ENCODE measurements at regions not wholly inside any gene's neighbourhood (a gene's known extent, or its start where the extent isn't known, plus 50 kb on each side); places are given as distances from the start of the nearest gene placed in this dataset.
A peak's percentile ranks its signal among the peaks of the same experiment; 100 is the strongest.
"Not testable (repeated sequence)": the region's sequence is repeated elsewhere in the genome, so short reads cannot be mapped to it uniquely, and the experiment has no call there.

- no peak for DNase-seq
Measured at GRCh38 chr4:134145369-134145768, 56.2 kb downstream of the PABPC4L start.

GRCh38 chr4:134144337-134144736 lies 57.3 kb downstream of the PABPC4L start:
- no peak for DNase-seq

DNA sequence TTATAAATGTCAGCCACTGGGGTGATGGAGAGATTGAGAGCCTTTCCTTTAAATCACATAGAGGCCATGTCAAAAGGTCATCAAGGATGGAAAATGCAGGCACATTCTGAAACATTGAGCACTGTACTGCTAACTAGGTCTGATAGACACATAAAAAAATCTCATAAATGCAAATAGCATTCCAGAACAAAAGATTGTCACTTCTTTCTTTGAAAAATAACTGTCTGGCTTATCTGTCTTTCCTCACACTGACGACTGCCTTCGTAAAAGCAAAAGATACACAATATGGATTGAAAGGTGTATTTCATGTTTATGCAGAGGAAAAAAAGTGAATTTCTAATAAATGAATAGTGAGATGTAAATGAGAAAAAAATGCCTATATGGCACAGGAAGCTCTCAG lies 59.9 kb downstream of the PABPC4L start:
- no peak for DNase-seq

DNA sequence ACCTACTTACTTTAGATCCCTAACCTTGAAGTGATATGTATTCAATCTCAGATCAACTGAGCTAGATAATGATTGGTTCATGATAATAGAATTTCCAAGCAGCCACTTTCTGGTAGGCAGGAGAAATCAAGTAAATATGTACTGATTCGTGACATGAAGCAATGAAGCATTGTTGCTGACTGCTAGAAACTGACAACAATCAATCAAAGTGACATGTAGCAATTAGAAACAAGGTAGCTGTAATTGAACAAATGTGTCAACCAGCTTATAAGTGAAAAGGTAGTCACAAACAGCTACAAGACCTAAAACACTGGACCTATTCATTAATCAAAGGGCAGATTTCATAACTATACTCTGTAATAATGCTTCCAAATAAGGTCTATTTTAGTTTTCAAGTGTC lies 62.4 kb downstream of the PABPC4L start:
- no peak for DNase-seq

GRCh38 chr4:134132086-134132783 lies 69.4 kb downstream of the PABPC4L start:
- no peak for DNase-seq

GRCh38 chr4:134126955-134127354 lies 74.6 kb downstream of the PABPC4L start:
- DNase-seq: no peak

DNA sequence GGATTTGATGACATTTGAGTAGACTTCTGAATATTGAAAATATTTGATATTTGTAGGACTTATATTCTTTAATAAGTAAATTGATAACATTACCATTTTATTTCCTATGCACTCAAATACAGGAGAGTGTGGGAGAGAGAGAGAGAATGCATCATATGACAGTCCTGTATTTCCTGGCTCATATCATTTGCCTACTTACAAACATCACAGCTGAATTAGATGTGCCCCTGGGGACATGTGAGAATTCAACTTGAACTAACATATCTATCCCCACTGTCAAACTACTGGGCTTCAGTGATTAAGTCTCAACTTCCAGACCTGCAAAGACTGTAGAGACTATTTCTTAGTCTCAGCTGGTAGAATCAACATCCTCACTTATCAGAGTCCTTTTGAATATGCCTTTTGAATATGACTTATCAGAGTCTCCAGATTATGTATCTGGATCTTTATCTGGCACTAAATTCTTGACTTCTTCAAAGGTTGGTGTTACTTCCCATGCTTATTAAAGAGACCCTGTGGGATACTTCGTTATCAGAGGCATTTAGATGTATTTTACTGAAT lies 75.5 kb downstream of the PABPC4L start:
- DNase-seq: no peak

GRCh38 chr4:134122903-134123302 lies 78.7 kb downstream of the PABPC4L start:
- DNase-seq: no peak

DNA sequence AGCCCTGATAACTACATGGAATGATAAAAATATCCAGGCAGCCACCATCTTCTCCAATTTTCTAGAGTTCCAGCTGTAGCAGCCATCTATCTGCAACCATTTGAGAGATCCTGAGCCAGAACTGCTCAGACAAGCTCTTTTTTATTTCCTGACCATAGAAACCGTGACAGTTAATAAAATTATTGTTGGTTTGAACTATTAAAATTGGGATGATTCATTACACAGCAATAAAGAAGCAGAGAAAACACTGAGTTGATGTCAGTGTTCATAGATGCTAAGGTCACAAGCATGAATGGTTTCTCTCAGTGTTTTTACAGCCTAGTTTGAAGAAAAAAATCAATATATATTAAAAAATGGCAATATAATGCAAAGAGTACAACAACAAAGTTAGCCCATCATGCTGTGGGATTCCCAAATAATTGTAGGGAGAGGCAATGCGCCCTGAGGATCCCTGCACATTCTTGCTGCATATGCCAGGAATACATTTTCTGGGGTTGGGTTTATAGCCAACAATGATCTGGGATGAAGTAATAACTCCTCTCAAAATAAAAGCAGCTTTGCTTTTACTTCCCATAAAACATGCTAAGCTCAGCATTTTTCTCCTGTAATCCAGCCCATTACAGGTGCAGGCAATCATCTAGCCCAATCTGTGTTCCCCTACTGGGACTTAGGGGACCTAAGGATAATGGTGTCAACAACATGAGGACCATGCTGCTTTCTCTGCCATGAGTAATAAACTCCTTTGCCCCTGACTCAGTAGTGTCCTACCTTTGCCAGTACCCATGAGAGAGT lies 84.0 kb downstream of the PABPC4L start:
- no peak for DNase-seq

DNA sequence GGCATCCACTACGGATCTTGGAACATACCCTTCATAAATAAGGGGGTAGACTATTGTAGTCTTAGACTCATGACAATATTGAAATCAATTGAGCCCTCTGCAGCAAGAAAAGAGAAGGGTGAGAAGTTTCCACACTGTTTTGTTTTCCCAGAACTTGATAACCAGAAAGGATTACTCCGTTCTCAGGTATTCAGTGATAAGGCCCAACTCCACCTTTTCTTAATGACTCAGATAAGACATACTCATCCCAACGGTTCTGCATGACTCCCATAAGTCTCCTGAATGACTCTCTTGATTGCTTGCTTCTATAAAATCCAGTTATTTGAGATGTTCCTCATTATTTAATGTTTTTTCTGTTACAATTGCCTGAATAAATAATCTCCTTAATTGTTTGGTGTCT lies 111.7 kb downstream of the PABPC4L start:
- DNase-seq: no peak

- DNase-seq: no peak
Measured at GRCh38 chr4:134085496-134085895, 116.1 kb downstream of the PABPC4L start.

DNA sequence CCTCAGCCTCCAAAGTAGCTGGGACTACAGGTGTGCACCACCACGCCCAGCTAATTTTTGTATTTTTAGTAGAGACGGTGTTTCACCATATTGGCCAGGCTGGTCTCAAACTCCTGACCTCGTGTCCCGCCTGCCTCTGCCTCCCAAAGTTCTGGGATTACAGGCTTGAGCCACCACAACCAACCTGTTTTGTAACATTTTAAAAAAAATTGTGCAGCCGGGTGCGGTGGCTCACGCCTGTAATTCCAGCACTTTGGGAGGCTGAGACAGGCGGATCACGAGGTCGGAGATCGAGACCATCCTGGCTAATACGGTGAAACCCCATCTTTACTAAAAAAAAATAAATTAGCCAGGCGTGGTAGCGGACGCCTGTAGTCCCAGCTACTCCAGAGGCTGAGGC lies 122.5 kb downstream of the PABPC4L start:
- not testable (repeated sequence) for DNase-seq

GRCh38 chr4:134078230-134078914 lies 123.2 kb downstream of the PABPC4L start:
- DNase-seq: no peak

- DNase-seq: no peak
Measured at GRCh38 chr4:134073711-134074110, 127.9 kb downstream of the PABPC4L start.

DNA sequence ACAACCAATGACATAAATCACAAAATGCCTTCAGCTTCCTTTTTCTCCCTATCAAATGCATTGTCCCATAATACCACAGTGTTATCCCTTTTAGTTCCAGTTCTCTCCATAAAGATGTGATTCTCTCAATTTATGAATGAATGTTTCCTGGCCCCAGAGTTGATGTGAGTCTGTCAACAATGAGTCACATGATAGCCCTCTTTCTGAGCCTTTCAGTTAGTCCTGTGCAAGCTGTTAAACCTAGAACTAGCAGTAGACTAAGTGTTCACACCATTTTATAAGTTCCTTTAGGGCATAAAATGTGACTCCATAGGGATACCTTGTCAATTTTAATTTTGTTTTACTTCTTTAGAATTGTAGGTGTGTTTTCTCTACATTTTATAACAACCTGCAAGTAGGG lies 129.5 kb downstream of the PABPC4L start:
- DNase-seq: no peak

DNA sequence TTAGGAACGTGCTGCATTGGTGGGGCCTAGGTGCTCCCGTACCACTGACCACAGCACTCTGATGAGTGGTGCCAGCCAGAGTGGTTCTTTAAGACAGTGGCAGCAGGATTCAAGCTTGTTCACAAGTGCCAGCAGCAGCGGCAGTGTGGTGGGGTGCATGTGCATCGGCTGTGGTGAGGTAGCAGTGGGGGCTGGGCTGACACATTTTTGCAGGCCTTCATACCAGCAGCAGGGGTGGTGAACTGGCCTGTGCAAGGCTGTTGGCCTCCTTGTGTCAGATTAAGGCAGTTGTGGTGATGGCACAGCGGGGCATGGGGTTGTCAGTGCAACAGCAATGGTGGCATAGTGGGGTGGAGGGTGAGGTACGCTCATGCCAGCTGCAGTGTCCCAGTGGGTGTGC lies 131.4 kb downstream of the PABPC4L start:
- no peak for DNase-seq

- no peak for DNase-seq
Measured at GRCh38 chr4:134057356-134057755, 144.2 kb downstream of the PABPC4L start.

DNA sequence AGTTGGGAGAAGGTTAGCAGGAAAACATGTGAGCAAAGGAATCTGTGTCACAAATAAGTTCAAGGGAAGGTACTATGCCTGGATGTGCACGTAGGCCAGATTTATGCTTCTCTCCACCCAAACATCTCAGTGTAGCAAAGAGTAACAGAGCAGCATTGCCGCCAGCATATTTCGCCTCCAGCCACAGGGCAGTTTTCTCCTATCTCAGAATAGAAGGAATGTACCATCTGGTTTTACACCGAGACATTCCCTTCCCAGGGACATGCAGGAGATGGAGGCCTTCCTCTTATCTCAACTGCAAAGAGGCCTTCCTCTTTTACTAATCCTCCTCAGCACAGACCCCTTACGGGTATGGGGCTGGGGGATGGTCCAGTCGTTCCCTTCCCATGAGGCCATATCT lies 155.4 kb downstream of the PABPC4L start:
- DNase-seq: not testable (repeated sequence)

DNA sequence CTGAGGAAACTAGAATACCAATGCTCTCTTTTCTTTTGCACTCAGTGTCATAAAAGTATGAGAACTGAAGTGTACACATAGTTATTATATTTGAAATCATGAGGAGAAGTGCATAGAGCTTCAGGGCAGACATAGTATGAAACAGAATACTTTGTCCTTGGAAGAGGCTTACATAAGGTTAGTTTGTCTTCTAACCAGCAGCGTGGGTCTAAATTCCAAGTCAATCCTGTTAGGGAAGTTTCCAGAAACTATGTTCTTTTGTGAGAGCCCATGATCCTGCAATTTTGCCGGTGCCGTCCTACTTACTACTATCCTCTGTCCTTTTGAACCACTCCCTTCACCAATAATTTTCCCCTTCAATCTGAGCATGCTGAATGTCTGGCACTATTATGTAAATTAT lies 156.2 kb downstream of the PABPC4L start:
- no peak for DNase-seq

- DNase-seq: no peak
Measured at GRCh38 chr4:134043266-134043665, 158.3 kb downstream of the PABPC4L start.

- no peak for DNase-seq
Measured at GRCh38 chr4:134028421-134028820, 173.2 kb downstream of the PABPC4L start.

- peak in 1 of 3 donors; percentile 51 for DNase-seq
Measured at GRCh38 chr4:134027931-134028330, 173.7 kb downstream of the PABPC4L start.

DNA sequence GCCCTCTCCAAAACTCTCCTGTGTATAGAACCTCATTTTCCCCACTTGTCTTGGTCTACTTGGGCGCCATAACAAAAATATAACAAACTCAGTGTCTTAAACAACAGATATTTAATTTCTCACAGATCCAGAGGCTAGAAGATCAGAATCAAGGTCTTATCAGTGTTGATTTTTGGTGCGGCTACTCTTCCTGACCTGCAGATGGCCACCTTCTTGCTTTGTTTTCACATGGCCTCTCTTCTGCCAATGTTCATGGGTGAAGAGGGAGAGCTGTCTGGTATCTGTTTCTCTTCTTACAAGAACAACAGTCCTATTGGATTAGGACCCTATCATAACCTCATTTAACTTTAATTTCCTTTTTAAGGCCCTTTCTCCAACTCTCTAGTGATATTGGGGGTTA lies 177.3 kb downstream of the PABPC4L start:
- peak in 1 of 3 donors; percentile 1 for DNase-seq

Measured in muscle of back (tissue), 3 donors.